GM21737 (cell line): ENCODE measurements at regions not wholly inside any gene's neighbourhood (a gene's known extent, or its start where the extent isn't known, plus 50 kb on each side); places are given as distances from the start of the nearest gene placed in this dataset.

Source experiments
- ATAC-seq: cut with Tn5 transposase; IDR thresholded peaks from one replicate; pipeline ENCODE4 v1.9.1; 2021; ENCODE audit warnings: mild to moderate bottlenecking, moderate library complexity; ENCODE audit not compliant: unreplicated experiment

DNA sequence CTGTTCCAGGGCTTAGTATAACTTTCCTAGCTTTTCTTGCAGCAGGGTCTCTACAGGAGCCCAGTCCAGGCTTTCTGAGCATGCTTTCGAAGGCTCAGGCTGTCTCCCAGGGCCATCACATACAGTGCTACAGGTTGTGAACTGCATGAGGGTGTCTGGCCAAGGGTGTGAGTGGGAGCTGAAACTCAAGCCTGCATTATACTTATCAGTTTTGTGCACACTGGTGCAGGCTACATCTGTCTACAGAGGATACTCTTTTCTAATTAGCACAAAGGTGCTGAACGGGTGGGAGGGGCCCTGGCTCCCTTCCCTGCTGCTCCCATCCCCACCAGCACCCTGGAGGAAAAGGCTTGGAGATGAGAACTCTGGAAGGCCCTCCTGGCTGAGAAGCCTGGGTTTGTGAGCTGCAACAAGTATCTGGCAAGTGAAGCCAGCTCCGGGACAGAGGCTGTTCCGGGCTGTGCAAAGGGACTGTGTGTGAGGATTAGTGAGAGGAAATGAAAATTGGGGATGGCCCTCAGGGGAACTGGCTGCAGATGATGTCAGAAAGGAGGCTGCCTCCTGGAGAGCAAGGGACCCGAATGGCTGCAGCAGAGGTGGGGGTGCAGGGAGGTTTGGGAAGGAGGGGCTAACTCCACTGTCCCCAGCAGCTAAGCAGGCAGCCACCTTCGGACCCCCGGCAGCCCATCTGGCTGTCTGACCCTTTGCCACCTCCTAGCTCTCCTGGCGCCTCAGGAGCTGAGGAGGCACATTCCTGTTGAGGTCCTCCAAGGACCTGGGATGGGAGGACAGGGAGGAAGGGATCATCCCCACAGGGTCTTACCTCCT is 68.5 kb downstream of the EFNB1 start:
- no peak for ATAC-seq

GRCh38 chrX:68896581-68896980 is 67.8 kb downstream of the EFNB1 start:
- no peak for ATAC-seq

DNA sequence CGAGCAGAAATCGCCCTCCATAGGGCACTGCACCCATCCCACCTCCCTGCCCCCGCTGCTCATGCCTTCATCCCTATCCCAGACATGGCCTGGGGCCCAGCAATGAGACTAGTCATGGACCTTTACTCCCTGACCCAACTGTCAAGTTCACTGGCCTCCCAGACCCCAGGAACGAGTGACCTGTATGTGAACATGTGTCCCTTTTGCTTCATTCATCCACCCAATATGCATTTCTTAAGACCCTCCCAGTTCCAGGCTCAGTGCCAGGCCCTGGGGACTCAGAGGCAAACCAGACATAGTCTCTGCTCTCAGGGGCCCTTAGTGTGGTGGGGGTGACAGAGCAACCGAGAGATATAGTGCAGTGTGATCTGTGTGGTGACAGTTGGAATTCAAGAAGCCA is 67.0 kb downstream of the EFNB1 start:
- no peak for ATAC-seq

- no peak for ATAC-seq
Measured at GRCh38 chrX:68895341-68895755, 66.5 kb downstream of the EFNB1 start.

GRCh38 chrX:68894513-68895340 is 65.9 kb downstream of the EFNB1 start:
- no peak for ATAC-seq

DNA sequence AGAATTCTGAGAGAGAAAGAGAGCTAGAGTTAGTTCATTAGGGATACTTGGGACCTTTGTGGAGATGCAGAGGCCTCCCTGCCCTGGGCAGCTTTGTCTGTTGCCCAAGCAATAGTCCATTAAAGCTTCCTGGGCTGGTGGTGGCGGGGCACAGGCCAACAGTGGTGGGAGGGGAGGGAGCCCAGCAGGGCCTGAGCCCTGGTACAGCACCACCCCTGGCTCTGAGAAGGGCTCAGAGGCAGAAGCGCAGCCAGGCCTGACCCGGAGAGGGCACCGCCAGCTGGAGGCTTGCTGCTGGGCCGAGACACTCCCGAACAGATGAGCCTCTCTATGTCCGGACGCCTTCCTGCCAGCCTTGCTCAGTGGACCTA is 65.3 kb downstream of the EFNB1 start:
- no peak for ATAC-seq

DNA sequence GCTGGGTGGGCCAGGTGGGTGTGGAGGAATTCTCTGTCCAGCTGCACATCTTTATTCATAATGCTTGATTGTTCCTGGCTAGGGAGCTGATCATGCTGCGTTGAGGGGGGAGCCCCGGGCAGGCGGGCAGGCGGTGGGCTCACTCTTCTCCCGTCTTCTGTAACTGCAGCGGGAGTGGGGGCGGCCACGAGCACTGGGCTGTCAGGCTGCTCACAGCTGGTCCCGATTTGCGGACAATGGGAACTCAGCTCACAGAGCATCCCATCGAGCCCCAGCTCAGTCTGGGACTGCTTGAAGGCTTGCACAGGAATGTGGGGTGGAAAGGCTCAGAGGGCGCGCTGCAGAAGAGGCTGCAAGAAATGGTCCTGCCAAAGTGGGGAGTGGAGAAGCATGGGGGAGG is 63.8 kb downstream of the EFNB1 start:
- no peak for ATAC-seq

GRCh38 chrX:68892134-68892533 is 63.3 kb downstream of the EFNB1 start:
- ATAC-seq: no peak
